Uterus (tissue), 3 donors: ENCODE measurements at regions not wholly inside any gene's neighbourhood (a gene's known extent, or its start where the extent isn't known, plus 50 kb on each side); places are given as distances from the start of the nearest gene placed in this dataset.

Source experiments
- DNase-seq, 2 donors: peaks; one replicate each; pipeline ENCODE4 v3.0.0-alpha.2; 2019 to 2020
- H3K27ac ChIP-seq, 2 donors: fragments of 200-600 bp; sonication (generic); 1 replicate in 1 of 2; 2 replicates in 1 of 2; pipeline ENCODE4 v1.5.1; 2016 to 2018
- H3K27me3 ChIP-seq, 2 donors: fragments of 200-600 bp; sonication (generic); one replicate each; pipeline ENCODE4 v1.5.1; 2018 to 2019; ENCODE audit warnings: control low read depth in 1 of 2
- H3K36me3 ChIP-seq, 2 donors: fragments of 200-600 bp; sonication (generic); one replicate each; pipeline ENCODE4 v1.5.1; 2019; ENCODE audit warnings: control low read depth in 1 of 2
- H3K4me1 ChIP-seq, 2 donors: fragments of 200-600 bp; sonication (generic); one replicate each; pipeline ENCODE4 v1.5.1; 2018 to 2019; ENCODE audit warnings: control low read depth in 1 of 2
- H3K4me3 ChIP-seq, 2 donors: fragments of 200-600 bp; sonication (generic); 1 replicate in 1 of 2; 2 replicates in 1 of 2; pipeline ENCODE4 v1.5.1; 2018 to 2019; ENCODE audit warnings: mild to moderate bottlenecking in 1 of 2
- H3K9me3 ChIP-seq, 2 donors: fragments of 200-600 bp; sonication (generic); one replicate each; pipeline ENCODE4 v1.5.1; 2019; ENCODE audit warnings: control low read depth in 1 of 2
- POLR2A ChIP-seq, 2 donors: fragments of 450-650 bp; IDR thresholded peaks; one replicate each; pipeline ENCODE4 v1.6.1; 2016; ENCODE audit warnings: antibody characterized with exemption in 2 of 2, mild to moderate bottlenecking in 1 of 2, moderate library complexity in 1 of 2
- intact Hi-C: fragments of 100-400 bp; cut with DNase I; formaldehyde crosslinking; loops from one replicate; pipeline ENCODE4 v1.15.1; 2023; ENCODE audit warnings: low total_unique reads
- TF ChIP-seq, protein P1 (sequence below), 4 experiments: fragments of 200-600 bp in 2 of 4; fragments of 450-650 bp in 2 of 4; sonication (generic) in 2 of 4; IDR thresholded peaks; one replicate each; pipeline ENCODE4 v1.5.1; 2016 to 2019; ENCODE audit warnings: antibody characterized with exemption in 4 of 4, mild to moderate bottlenecking in 2 of 4, moderate library complexity in 1 of 4
- donor health status: DM: yes; HTN: yes; CAD: no.

DNA sequence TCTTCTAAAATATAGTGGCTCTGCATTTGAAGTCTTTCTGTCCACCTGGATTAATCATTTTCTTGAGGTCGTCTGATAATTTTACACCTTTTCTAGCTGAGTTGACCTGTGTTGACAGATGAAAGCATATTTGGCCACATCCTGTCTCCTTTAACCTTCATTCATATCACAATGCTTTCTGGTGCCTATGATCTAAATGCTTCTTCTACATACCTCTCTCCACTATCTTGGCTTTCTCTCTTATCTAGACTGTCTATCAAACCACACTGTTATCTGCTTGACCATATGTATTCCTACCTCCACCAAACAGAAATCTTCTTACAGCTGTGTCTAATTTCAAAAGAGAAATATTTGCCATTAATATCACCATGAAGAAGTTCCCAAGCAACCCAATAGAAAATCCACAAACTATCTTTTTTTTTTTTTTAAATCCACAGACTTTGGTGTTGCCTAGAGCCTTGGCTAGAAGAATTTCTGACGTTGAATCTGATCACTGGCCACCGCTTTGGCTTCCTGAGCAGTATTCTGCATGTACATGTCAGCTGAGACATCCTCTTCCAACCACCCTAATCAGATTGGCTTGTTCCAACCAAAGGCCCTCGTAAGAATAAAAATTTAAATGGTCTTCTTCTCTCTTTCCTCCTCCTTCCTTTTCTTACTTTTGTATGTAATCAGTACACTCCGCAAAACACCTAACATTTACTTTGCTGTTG is 66.3 kb upstream of the SP4 start:
- Histone ChIP-seq H3K4me1 (no peaks in the 10 kb centered on the region), H3K27me3 (no peaks in the 10 kb centered on the region), H3K27ac (no peak overlapping the region), H3K4me3 (no peak overlapping the region), H3K36me3 (no peaks in the 10 kb centered on the region), H3K9me3 (peaks cover 0 to 4% of the 10 kb centered on the region in 2 donors)
- intact Hi-C loops: no loop called here
- no peak for DNase-seq
- TF ChIP-seq POLR2A (IDR thresholded peaks at IDR 0.05): no peak
- TF ChIP-seq, protein P1, sequence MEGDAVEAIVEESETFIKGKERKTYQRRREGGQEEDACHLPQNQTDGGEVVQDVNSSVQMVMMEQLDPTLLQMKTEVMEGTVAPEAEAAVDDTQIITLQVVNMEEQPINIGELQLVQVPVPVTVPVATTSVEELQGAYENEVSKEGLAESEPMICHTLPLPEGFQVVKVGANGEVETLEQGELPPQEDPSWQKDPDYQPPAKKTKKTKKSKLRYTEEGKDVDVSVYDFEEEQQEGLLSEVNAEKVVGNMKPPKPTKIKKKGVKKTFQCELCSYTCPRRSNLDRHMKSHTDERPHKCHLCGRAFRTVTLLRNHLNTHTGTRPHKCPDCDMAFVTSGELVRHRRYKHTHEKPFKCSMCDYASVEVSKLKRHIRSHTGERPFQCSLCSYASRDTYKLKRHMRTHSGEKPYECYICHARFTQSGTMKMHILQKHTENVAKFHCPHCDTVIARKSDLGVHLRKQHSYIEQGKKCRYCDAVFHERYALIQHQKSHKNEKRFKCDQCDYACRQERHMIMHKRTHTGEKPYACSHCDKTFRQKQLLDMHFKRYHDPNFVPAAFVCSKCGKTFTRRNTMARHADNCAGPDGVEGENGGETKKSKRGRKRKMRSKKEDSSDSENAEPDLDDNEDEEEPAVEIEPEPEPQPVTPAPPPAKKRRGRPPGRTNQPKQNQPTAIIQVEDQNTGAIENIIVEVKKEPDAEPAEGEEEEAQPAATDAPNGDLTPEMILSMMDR (IDR thresholded peaks at IDR 0.05): no peak

DNA sequence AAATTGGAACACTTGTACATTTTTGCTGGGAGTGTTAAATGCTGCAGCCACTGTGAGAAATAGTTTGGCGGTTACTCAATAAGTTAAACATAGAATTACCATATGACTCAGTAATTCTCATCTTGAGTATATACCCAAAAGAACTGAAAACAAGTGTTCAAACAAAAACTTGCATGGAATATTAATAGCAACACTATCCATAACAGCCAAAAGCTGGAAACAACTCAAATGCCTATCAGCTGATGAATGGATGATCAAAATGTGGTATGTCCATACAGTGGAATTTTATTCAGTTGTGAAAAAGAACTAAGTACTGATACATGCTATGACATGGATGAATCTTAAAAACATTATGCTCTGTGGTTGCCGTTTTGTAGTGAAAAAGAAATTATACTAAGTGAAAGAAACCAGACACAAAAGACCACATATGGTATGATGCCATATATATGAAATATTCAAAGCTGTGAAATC is 63.0 kb upstream of the SP4 start:
- H3K27ac ChIP-seq: no peak overlapping the region
- TF ChIP-seq POLR2A (IDR thresholded peaks at IDR 0.05): no peak
- TF ChIP-seq, protein P1 (IDR thresholded peaks at IDR 0.05): no peak
- no peak for DNase-seq
- no peak overlapping the region for H3K4me3 ChIP-seq
- H3K9me3 ChIP-seq: peaks cover 0 to 4% of the 10 kb centered on the region in 2 donors
- H3K4me1 ChIP-seq: no peaks in the 10 kb centered on the region
- intact Hi-C loops: no loop called here
- no peaks in the 10 kb centered on the region for H3K27me3 ChIP-seq
- H3K36me3 ChIP-seq: no peaks in the 10 kb centered on the region

DNA sequence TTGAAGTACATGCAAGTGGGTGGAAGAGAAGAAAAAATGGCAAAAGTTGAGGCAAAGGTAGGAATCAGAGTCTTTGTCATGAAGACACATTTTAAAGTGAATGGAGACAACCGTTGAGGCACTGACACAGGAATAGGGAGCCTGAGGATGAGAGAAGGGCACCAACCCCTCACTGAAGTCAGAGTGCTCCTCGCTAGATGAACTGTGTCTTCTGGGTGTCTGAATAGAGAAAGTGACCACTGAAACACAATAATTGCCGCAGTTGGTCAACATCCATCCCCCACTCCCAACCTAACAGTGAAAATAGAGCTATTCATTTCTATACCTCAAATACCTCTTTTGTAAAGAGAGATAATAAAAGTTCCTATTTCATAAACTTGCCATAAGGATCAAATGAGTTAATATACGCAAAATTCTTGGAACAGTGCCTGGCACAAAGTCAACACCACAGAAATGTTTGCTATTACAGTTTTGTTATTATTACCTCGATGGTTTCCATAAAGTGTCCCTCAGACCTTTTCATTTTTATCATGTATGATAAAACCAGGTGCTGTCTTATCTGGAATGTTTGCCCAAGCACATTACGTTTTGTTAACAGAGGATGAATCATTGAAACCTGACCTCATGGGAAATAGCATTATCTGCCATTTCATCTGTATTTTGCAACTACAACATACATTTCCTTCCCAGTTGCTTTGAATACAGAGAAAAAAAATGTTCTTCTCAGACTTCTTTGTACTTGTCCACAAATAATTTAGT is 61.8 kb upstream of the SP4 start:
- intact Hi-C loops: no loop called here

DNA sequence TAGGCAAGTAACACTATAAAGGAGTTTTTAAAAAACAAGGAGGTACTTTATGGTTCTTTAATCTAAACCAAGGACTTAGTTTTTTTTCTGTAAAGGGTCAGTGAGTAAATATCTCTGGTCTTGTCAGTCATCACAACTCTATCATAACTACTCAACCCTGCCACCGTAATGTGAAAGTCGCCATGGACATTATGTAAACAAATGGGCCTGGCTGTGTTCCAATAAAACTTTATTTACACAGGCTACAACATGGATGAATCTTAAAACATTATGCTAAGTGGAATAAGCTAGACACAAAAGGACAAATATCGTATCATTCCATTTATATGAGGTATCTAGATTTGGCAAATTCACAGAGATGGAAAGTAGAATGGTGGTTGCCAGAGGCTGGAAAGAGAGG is 60.8 kb upstream of the SP4 start:
- intact Hi-C loops: no loop called here
- no peak overlapping the region for H3K4me3 ChIP-seq
- TF ChIP-seq, protein P1 (IDR thresholded peaks at IDR 0.05): no peak
- no peak for TF ChIP-seq POLR2A (IDR thresholded peaks at IDR 0.05)

More for the DNA sequence above, 61.8 kb upstream of the SP4 start:
- DNase-seq: no peak
- no peaks in the 10 kb centered on the region for H3K36me3 ChIP-seq
- H3K4me1 ChIP-seq: no peaks in the 10 kb centered on the region
- H3K4me3 ChIP-seq: no peak overlapping the region
- peaks cover 0 to 4% of the 10 kb centered on the region in 2 donors for H3K9me3 ChIP-seq
- no peaks in the 10 kb centered on the region for H3K27me3 ChIP-seq
- no peak overlapping the region for H3K27ac ChIP-seq
- no peak for TF ChIP-seq POLR2A (IDR thresholded peaks at IDR 0.05)
- TF ChIP-seq, protein P1 (IDR thresholded peaks at IDR 0.05): no peak

DNA sequence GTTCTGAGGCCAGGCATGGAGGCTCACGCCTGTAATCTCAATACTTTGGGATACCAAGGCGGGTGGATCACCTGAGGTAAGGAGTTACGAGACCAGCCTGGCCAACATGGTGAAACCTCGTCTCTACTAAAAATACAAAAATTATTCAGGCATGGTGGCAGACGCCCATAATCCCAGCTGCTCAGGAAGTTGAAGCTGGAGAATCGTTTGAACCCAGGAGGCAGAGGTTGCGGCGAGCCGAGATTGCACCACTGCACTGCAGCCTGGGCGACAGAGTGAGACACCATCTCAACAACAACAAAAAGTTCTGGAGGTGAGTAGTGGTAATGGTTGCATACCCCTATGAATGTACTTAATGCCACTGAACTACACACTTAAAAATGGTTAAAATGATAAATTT is 60.3 kb upstream of the SP4 start:
- H3K4me3 ChIP-seq: no peak overlapping the region
- no peak overlapping the region for H3K27ac ChIP-seq
- no peaks in the 10 kb centered on the region for H3K4me1 ChIP-seq
- intact Hi-C loops: no loop called here
- H3K27me3 ChIP-seq: no peaks in the 10 kb centered on the region
- TF ChIP-seq POLR2A (IDR thresholded peaks at IDR 0.05): no peak
- TF ChIP-seq, protein P1 (IDR thresholded peaks at IDR 0.05): no peak
- no peaks in the 10 kb centered on the region for H3K36me3 ChIP-seq
- H3K9me3 ChIP-seq: peaks cover 0 to 4% of the 10 kb centered on the region in 2 donors
- DNase-seq: no peak

More for the DNA sequence above, 60.8 kb upstream of the SP4 start:
- Histone ChIP-seq H3K27ac (no peak overlapping the region), H3K9me3 (peaks cover 0 to 4% of the 10 kb centered on the region in 2 donors), H3K4me1 (no peaks in the 10 kb centered on the region), H3K27me3 (no peaks in the 10 kb centered on the region), H3K36me3 (no peaks in the 10 kb centered on the region)
- no peak for DNase-seq
